Heart right ventricle (tissue), 16 donors: ENCODE measurements at regions not wholly inside any gene's neighbourhood (a gene's known extent, or its start where the extent isn't known, plus 50 kb on each side); places are given as distances from the start of the nearest gene placed in this dataset.

Experiments used
- ATAC-seq, 8 donors: fragments of 200-7000 bp; cut with Tn5 transposase; one replicate each; pipeline ENCODE4 v1.9.1; 2020; ENCODE audit warnings: mild to moderate bottlenecking in 8 of 8, moderate library complexity in 8 of 8, moderate number of reproducible peaks in 1 of 8
- DNase-seq, 2 donors: peaks; one replicate each; pipeline ENCODE4 v3.0.0-alpha.2; 2020
- H3K27ac ChIP-seq, 10 donors: fragments of 200-600 bp; sonication (generic) in 2 of 10; one replicate each; pipeline versions ENCODE4 v1.5.0 to v1.8.0; 2020 to 2022; ENCODE audit warnings: mild to moderate bottlenecking in 3 of 10
- H3K27me3 ChIP-seq, 7 donors: fragments of 200-600 bp; one replicate each; pipeline ENCODE4 v1.8.0; 2021 to 2022; ENCODE audit warnings: mild to moderate bottlenecking in 2 of 7
- H3K36me3 ChIP-seq, 9 donors: fragments of 200-600 bp; sonication (generic) in 1 of 9; one replicate each; pipeline versions ENCODE4 v1.5.0 to v1.8.0; 2020 to 2022; ENCODE audit warnings: mild to moderate bottlenecking in 2 of 9
- H3K4me1 ChIP-seq, 9 donors: fragments of 200-600 bp; sonication (generic) in 1 of 9; one replicate each; pipeline versions ENCODE4 v1.5.0 to v1.8.0; 2020 to 2022; ENCODE audit warnings: mild to moderate bottlenecking in 4 of 9
- H3K4me3 ChIP-seq, 10 donors: fragments of 200-600 bp; sonication (generic) in 2 of 10; one replicate each; pipeline versions ENCODE4 v1.5.0 to v1.8.0; 2020 to 2022; ENCODE audit warnings: mild to moderate bottlenecking in 7 of 10, moderate library complexity in 2 of 10
- H3K9me3 ChIP-seq, 11 donors: fragments of 200-600 bp in 10 of 11; sonication (generic) in 2 of 11; one replicate each; pipeline versions ENCODE4 v1.5.0 to v1.8.0; 2013 to 2022; ENCODE audit warnings: mild to moderate bottlenecking in 2 of 11, control low read depth in 1 of 11, moderate library complexity in 1 of 11
- WGBS, 2 donors: extraction: QIAGEN DNeasy Blood & Tissue Kit; methylation state at CpG; one replicate each; pipeline ENCODE4 v1.1.7; 2013; ENCODE audit warnings: inconsistent platforms in 1 of 2; 5-methylcytosine and 5-hydroxymethylcytosine counted together
- intact Hi-C, 10 donors: fragments of 100-400 bp; cut with DNase I; formaldehyde crosslinking; loops; one replicate each; pipeline versions ENCODE4 v1.11.1 to v1.14.2; 2022
- TF ChIP-seq, protein P1 (sequence below), 9 donors: fragments of 200-600 bp; sonication (generic) in 2 of 9; IDR thresholded peaks; one replicate each; pipeline versions ENCODE4 v1.5.0 to v1.8.0; 2021 to 2022; ENCODE audit warnings: antibody characterized with exemption in 9 of 9, mild to moderate bottlenecking in 5 of 9, moderate library complexity in 1 of 9
- donor health status: Arrhythmogenic right ventricular cardiomyopathy.
- donor health status: ischemic (EF 13 %, LVEDD 7.1; RV severe dilation, severe dysfunction).
- donor health status: healthy with polysubstance abuse.
- donor health status: DM: no; HTN: yes; CAD: no.
- donor health status: DM: no; HTN: no; CAD: no.
- donor health status: ischemic (EF 25% LVEDD 6.9; RV normal size, moderate dysfunction).
- donor health status: ischemic (EF 25% LVEDD 5.7; RV mildly dilated, moderate dysfunction).
- donor health status: healthy.
- donor health status: DM: yes; HTN: yes; CAD: no.
- donor health status: Ischemic cardiomyopathy.
- donor health status: ischemic (EF 35%, LVEDD 5.7; RV mildly dilated, moderate dysfunction).
- donor health status: nonischemic (EF 11% LVEDD 7.7; RV severe dilation, severe dysfunction).
- donor health status: DM: yes; HTN: yes; CAD: no.
- donor health status: PGD.
- donor health status: ischemic (EF 29% LVEDD 5.4; RV normal size, mild dysfunction).
- donor health status: nonischemic (EF 23%, LVEDD 6.1; RV moderate dilation, normal function).

DNA sequence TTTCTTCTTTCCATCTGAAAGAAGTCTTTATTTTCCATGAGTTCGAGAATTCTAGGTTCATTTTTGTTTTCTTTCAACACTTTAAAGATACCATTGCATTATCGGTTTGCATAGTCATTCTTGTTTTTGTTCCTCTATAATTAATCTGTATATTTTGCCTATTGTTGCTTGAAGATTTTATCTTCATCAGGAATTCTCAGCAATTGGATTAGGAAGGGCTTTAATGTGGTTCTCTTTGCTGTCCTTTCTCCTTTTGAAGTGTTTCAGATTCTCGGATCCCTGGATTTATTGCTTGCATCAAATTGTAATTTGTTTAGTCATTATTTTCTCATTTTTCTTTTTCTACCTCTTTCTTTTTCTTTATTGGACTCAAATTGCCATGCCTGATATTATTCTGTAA lies 609.8 kb downstream of the TLR4 start:
- 67 to 71% methylated on average over 3 of the region's 3 CpGs for WGBS, 2 donors
- ATAC-seq (no peak), DNase-seq (no peak)
- Histone ChIP-seq H3K27me3 (no peaks in the 10 kb centered on the region), H3K4me3 (no peak overlapping the region), H3K27ac (no peak overlapping the region), H3K9me3 (no peaks in the 10 kb centered on the region), H3K36me3 (no peaks in the 10 kb centered on the region), H3K4me1 (peaks cover 0 to 3% (median 0%) of the 10 kb centered on the region in 9 donors)
- TF ChIP-seq, protein P1, sequence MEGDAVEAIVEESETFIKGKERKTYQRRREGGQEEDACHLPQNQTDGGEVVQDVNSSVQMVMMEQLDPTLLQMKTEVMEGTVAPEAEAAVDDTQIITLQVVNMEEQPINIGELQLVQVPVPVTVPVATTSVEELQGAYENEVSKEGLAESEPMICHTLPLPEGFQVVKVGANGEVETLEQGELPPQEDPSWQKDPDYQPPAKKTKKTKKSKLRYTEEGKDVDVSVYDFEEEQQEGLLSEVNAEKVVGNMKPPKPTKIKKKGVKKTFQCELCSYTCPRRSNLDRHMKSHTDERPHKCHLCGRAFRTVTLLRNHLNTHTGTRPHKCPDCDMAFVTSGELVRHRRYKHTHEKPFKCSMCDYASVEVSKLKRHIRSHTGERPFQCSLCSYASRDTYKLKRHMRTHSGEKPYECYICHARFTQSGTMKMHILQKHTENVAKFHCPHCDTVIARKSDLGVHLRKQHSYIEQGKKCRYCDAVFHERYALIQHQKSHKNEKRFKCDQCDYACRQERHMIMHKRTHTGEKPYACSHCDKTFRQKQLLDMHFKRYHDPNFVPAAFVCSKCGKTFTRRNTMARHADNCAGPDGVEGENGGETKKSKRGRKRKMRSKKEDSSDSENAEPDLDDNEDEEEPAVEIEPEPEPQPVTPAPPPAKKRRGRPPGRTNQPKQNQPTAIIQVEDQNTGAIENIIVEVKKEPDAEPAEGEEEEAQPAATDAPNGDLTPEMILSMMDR (IDR thresholded peaks at IDR 0.05): no peak
- intact Hi-C loops: no loop called here

DNA sequence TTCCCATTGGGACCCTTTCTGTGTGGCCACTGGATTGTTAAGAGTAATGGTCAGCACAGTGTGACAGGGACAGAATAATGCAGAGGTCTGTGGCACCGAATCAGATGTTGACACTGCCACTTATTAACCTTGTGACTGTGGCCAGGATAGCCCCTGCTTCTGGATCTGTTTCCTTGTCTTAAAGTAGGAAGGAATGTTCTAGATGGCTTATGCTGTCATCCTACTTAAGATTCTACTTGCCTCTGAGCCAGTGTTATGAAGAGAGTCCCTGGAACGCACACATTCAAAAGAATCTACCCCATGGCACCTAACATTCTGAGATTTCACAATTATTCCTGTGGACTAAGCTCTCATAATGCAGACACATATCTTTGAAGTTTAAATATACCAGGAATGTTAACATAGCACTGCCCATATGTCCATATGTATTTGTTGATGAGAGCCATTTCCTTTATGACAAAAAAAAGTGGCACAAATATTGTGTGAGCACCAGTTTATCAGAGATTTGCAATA lies 612.7 kb downstream of the TLR4 start:
- intact Hi-C loops: no loop called here
- ATAC-seq (no peak), DNase-seq (no peak)
- WGBS, 2 donors: 76 to 80% methylated on average over 2 of the region's 2 CpGs
- Histone ChIP-seq H3K27me3 (no peaks in the 10 kb centered on the region), H3K36me3 (no peaks in the 10 kb centered on the region), H3K9me3 (no peaks in the 10 kb centered on the region), H3K4me1 (peaks cover 0 to 3% (median 0%) of the 10 kb centered on the region in 9 donors), H3K27ac (no peak overlapping the region), H3K4me3 (no peak overlapping the region)
- TF ChIP-seq, protein P1 (IDR thresholded peaks at IDR 0.05): no peak

DNA sequence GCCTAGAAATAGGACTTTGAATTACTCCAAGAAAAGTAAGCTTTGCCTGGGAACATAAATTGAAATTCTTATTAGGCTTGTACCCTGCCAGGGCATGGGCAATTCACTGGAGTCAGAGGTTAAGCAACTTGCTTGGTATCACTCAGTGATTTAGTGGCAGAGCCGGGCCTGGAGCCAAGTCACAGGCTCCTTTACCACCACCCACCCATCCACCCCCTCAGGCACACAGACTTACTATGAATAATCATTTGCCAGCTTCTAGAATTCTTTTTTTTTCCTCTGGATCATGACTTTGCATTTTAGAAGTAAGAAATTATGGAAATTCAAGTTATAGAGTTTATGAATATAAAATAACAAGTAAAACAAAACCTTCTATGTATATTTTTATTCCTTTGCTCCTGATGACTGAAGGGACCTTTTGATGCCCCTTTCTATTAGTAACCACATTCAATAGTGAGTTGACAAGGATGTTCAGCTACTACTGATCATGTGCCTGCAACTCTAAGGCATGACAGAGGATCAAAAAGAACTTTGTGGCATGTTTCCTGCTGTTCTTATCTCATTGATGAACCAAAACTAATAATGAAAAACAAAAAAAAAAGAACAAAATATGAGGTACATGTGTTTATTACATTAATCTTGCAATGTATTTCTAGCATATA lies 614.7 kb downstream of the TLR4 start:
- no peak overlapping the region for H3K27ac ChIP-seq
- H3K9me3 ChIP-seq: no peaks in the 10 kb centered on the region
- no peaks in the 10 kb centered on the region for H3K36me3 ChIP-seq
- 70 to 75% methylated on average over 1 of the region's 1 CpG for WGBS, 2 donors
- DNase-seq (peak; percentile 13 to 21), ATAC-seq (peak in 4 of 8 donors; percentile 57 to 65 (median 64))
- H3K4me3 ChIP-seq: no peak overlapping the region
- no peaks in the 10 kb centered on the region for H3K27me3 ChIP-seq
- TF ChIP-seq, protein P1 (IDR thresholded peaks at IDR 0.05): no peak
- intact Hi-C loops: no loop called here
- H3K4me1 ChIP-seq: peaks cover 0 to 3% (median 0%) of the 10 kb centered on the region in 9 donors

DNA sequence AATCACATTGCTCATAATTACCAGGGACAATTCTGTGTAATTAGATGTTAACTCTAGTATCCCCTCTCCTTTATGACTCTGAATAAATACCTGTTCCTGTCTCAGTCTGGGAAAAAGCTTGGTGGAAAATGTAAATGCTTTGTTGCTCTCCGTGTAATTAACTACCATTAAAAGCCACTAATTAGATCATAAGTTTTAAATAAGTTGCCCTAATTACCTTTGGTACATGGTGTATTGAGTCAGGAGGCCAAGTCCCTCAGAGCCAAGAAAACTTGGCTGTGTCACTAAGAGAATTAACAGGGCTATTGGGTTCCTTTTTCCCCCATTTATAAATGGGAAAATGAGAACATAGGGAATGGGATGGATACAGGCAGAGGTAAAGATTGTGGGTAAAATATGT lies 617.6 kb downstream of the TLR4 start:
- H3K4me3 ChIP-seq: no peak overlapping the region
- WGBS, 2 donors: 71 to 79% methylated on average over 1 of the region's 1 CpG
- peak in 3 of 8 donors; percentile 45 to 67 (median 47) for ATAC-seq
- peaks cover 0 to 3% (median 0%) of the 10 kb centered on the region in 9 donors for H3K4me1 ChIP-seq
- TF ChIP-seq, protein P1 (IDR thresholded peaks at IDR 0.05): no peak
- no peaks in the 10 kb centered on the region for H3K9me3 ChIP-seq
- peak overlapping the region in 2 of 10 donors; percentile 19 to 37 for H3K27ac ChIP-seq
- intact Hi-C loops: no loop called here
- H3K27me3 ChIP-seq: no peaks in the 10 kb centered on the region
- no peaks in the 10 kb centered on the region for H3K36me3 ChIP-seq
- DNase-seq: no peak
